ENCODE measurements at regions not wholly inside any gene's neighbourhood (a gene's known extent, or its start where the extent isn't known, plus 50 kb on each side); places are given as distances from the start of the nearest gene placed in this dataset.

DNA sequence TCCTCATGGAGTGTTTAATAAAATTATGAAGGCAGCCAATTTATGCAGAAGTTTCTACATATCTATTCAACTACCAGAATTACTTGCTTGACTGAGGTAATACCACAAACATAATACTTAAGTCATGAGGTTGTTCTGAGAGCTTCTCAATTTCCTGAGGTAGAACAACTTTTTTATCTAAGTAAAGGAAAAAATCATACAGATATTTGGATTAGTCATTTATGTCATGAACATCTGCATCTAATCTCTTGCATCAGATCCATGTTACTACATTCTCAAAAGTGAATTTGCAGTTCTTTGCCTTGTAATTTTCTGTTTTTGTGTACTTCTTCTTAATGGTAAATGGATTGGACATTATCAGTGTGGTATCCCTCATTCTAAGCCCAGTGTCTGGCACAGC, 60.4 kb upstream of the RGMB start:
- no peaks in the 10 kb centered on the region for H3K9me3 ChIP-seq (ENCODE audit: insufficient read depth, low read depth, low read length)
- H3K9ac ChIP-seq (ENCODE audit: low read length), result no peak overlapping the region
- no peak for FAIRE-seq
- no peak overlapping the region for H3K27ac ChIP-seq (ENCODE audit: low read depth, low read length)
- H3K36me3 ChIP-seq (ENCODE audit: insufficient read depth, low read length), result no peaks in the 10 kb centered on the region
- TF ChIP-seq EZH2 (IDR thresholded peaks at IDR 0.05; ENCODE audit: insufficient read depth, low read length), result no peak
- TF ChIP-seq, protein P1, sequence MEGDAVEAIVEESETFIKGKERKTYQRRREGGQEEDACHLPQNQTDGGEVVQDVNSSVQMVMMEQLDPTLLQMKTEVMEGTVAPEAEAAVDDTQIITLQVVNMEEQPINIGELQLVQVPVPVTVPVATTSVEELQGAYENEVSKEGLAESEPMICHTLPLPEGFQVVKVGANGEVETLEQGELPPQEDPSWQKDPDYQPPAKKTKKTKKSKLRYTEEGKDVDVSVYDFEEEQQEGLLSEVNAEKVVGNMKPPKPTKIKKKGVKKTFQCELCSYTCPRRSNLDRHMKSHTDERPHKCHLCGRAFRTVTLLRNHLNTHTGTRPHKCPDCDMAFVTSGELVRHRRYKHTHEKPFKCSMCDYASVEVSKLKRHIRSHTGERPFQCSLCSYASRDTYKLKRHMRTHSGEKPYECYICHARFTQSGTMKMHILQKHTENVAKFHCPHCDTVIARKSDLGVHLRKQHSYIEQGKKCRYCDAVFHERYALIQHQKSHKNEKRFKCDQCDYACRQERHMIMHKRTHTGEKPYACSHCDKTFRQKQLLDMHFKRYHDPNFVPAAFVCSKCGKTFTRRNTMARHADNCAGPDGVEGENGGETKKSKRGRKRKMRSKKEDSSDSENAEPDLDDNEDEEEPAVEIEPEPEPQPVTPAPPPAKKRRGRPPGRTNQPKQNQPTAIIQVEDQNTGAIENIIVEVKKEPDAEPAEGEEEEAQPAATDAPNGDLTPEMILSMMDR (IDR thresholded peaks at IDR 0.05; ENCODE audit: insufficient read depth, low read depth, low read length), result no peak
- no peaks in the 10 kb centered on the region for H3K9me3 Mint-ChIP-seq (ENCODE audit: unreplicated experiment)
- H4K20me1 ChIP-seq (ENCODE audit: insufficient read depth, low read length), result no peaks in the 10 kb centered on the region
- H3K4me3 ChIP-seq (ENCODE audit: insufficient read depth, low read depth, low read length), result no peak overlapping the region
- no peaks in the 10 kb centered on the region for H3K27me3 Mint-ChIP-seq (ENCODE audit: low read depth, unreplicated experiment)
- DNase-seq (ENCODE audit: low read depth), result peak; percentile 70
- no peak overlapping the region for H2AFZ ChIP-seq (ENCODE audit: low read depth, low read length)
- H3K4me1 Mint-ChIP-seq (ENCODE audit: low read depth, unreplicated experiment), result no peaks in the 10 kb centered on the region
- H3K27me3 ChIP-seq (ENCODE audit: insufficient read depth, low read length), result no peaks in the 10 kb centered on the region
- no peak overlapping the region for H3K27ac Mint-ChIP-seq (ENCODE audit: unreplicated experiment)
- no peaks in the 10 kb centered on the region for H3K36me3 Mint-ChIP-seq (ENCODE audit: low read depth, unreplicated experiment)
- no peaks in the 10 kb centered on the region for H3K79me2 ChIP-seq (ENCODE audit: insufficient read depth, low read length)
- H3K4me1 ChIP-seq (ENCODE audit: insufficient read depth, low read length), result no peaks in the 10 kb centered on the region
- H3K4me3 Mint-ChIP-seq (ENCODE audit: unreplicated experiment), result no peak overlapping the region
- no peak overlapping the region for H3K4me2 ChIP-seq (ENCODE audit: low read length)

DNA sequence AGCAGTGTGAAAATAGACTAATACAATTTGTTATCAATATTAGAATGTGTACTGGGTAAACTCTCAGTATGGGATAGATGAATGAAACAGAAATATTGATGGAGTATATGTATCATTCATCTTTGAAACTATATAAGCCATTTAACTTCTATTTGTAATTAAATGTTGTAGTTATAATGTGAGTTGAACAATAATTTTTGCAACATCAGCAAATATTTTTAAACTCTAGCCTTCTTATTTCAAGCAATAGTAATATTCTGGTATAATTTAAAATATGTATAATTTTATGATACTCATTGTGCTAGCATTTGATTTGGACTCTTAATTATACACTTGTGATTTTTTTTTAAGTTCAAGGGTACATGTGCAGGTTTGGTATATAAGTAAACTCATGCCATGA, 59.6 kb upstream of the RGMB start:
- H3K27ac Mint-ChIP-seq (ENCODE audit: unreplicated experiment), result no peak overlapping the region
- Histone ChIP-seq H3K79me2 (ENCODE audit: insufficient read depth, low read length) (no peaks in the 10 kb centered on the region), H2AFZ (ENCODE audit: low read depth, low read length) (no peak overlapping the region), H3K9me3 (ENCODE audit: insufficient read depth, low read depth, low read length) (no peaks in the 10 kb centered on the region), H3K36me3 (ENCODE audit: insufficient read depth, low read length) (no peaks in the 10 kb centered on the region), H3K9ac (ENCODE audit: low read length) (no peak overlapping the region), H4K20me1 (ENCODE audit: insufficient read depth, low read length) (no peaks in the 10 kb centered on the region), H3K4me2 (ENCODE audit: low read length) (no peak overlapping the region), H3K27me3 (ENCODE audit: insufficient read depth, low read length) (no peaks in the 10 kb centered on the region), H3K27ac (ENCODE audit: low read depth, low read length) (no peak overlapping the region), H3K4me1 (ENCODE audit: insufficient read depth, low read length) (no peaks in the 10 kb centered on the region), H3K4me3 (ENCODE audit: insufficient read depth, low read depth, low read length) (no peak overlapping the region)
- H3K9me3 Mint-ChIP-seq (ENCODE audit: unreplicated experiment), result no peaks in the 10 kb centered on the region
- H3K27me3 Mint-ChIP-seq (ENCODE audit: low read depth, unreplicated experiment), result no peaks in the 10 kb centered on the region
- no peaks in the 10 kb centered on the region for H3K36me3 Mint-ChIP-seq (ENCODE audit: low read depth, unreplicated experiment)
- no peak overlapping the region for H3K4me3 Mint-ChIP-seq (ENCODE audit: unreplicated experiment)
- no peaks in the 10 kb centered on the region for H3K4me1 Mint-ChIP-seq (ENCODE audit: low read depth, unreplicated experiment)
- no peak for FAIRE-seq
- TF ChIP-seq, protein P1 (IDR thresholded peaks at IDR 0.05; ENCODE audit: insufficient read depth, low read depth, low read length), result no peak
- no peak for TF ChIP-seq EZH2 (IDR thresholded peaks at IDR 0.05; ENCODE audit: insufficient read depth, low read length)
- no peak for DNase-seq (ENCODE audit: low read depth)

DNA sequence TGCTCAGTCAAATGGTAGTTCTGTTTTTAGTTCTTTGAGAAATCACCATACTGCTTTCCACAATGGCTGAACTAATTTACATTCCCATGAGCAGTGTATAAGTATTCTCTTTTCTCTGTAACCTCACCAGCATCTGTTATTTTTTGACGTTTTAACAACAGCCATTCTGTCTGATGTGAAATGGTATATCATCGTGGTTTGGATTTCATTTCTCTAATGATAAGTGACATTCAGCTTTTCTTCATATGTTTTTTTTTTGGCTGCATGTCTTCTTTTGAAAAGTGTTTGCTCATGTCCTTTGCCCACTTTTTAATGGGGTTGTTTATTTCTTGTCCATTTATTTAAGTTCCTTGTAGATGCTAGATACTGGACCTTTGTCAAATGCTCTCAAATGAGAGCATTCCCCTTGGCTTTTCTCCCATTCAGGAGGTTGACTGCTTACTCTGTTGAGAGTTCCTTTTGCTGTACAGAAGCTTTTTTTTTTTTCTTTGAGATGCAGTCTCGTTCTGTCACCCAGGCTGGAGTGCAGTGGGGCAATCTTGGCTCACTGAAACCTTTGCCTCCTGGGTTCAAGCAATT, 58.7 kb upstream of the RGMB start:
- Mint-ChIP-seq H3K27ac (ENCODE audit: unreplicated experiment) (no peak overlapping the region), H3K9me3 (ENCODE audit: unreplicated experiment) (peaks cover 2% of the 10 kb centered on the region), H3K4me3 (ENCODE audit: unreplicated experiment) (no peak overlapping the region), H3K36me3 (ENCODE audit: low read depth, unreplicated experiment) (no peaks in the 10 kb centered on the region), H3K4me1 (ENCODE audit: low read depth, unreplicated experiment) (no peaks in the 10 kb centered on the region), H3K27me3 (ENCODE audit: low read depth, unreplicated experiment) (no peaks in the 10 kb centered on the region)
- no peaks in the 10 kb centered on the region for H3K27me3 ChIP-seq (ENCODE audit: insufficient read depth, low read length)
- DNase-seq (ENCODE audit: low read depth), result no peak
- H3K4me2 ChIP-seq (ENCODE audit: low read length), result no peak overlapping the region
- TF ChIP-seq EZH2 (IDR thresholded peaks at IDR 0.05; ENCODE audit: insufficient read depth, low read length), result no peak
- TF ChIP-seq, protein P1 (IDR thresholded peaks at IDR 0.05; ENCODE audit: insufficient read depth, low read depth, low read length), result no peak
- no peaks in the 10 kb centered on the region for H3K36me3 ChIP-seq (ENCODE audit: insufficient read depth, low read length)
- no peak overlapping the region for H2AFZ ChIP-seq (ENCODE audit: low read depth, low read length)
- H3K4me1 ChIP-seq (ENCODE audit: insufficient read depth, low read length), result no peaks in the 10 kb centered on the region
- no peaks in the 10 kb centered on the region for H4K20me1 ChIP-seq (ENCODE audit: insufficient read depth, low read length)
- H3K27ac ChIP-seq (ENCODE audit: low read depth, low read length), result no peak overlapping the region
- no peaks in the 10 kb centered on the region for H3K9me3 ChIP-seq (ENCODE audit: insufficient read depth, low read depth, low read length)
- no peak overlapping the region for H3K4me3 ChIP-seq (ENCODE audit: insufficient read depth, low read depth, low read length)
- no peak for FAIRE-seq
- H3K9ac ChIP-seq (ENCODE audit: low read length), result no peak overlapping the region
- H3K79me2 ChIP-seq (ENCODE audit: insufficient read depth, low read length), result no peaks in the 10 kb centered on the region
